ENCODE measurements at regions not wholly inside any gene's neighbourhood (a gene's known extent, or its start where the extent isn't known, plus 50 kb on each side); places are given as distances from the start of the nearest gene placed in this dataset.

DNA sequence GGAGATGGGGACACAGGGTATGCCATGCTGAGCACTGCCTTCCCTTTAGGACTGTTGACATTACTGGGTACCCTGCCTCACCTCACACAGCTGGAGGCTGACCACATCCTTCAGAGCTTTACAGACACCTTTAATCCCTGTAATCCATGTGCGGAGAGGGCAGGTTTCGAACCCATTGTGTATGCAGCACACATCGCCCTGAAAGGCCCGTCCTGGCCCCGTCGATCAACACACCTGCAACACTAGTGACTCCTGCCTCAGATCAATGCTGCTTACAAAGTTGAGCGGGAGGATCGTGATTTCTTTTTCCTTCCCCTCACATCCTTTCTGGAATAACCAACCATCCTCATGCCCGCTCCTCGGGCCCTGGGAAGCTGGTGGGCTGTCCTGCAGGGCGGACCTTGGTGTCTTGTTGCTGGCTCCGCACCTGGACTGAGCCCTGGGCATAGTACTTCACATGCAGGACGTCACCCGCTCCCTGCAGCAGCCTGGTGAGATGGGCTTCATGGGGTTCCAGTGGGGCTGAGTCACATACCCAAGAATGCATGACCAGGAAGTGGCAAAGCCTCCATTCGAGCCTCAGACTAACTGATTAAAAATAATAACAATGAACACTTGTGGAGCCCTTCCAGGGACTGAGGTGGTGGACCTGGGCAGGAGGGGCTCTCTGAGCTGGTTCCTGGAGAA, 403.6 kb downstream of the PTPRU start:
- DNase-seq, result no peak

DNA sequence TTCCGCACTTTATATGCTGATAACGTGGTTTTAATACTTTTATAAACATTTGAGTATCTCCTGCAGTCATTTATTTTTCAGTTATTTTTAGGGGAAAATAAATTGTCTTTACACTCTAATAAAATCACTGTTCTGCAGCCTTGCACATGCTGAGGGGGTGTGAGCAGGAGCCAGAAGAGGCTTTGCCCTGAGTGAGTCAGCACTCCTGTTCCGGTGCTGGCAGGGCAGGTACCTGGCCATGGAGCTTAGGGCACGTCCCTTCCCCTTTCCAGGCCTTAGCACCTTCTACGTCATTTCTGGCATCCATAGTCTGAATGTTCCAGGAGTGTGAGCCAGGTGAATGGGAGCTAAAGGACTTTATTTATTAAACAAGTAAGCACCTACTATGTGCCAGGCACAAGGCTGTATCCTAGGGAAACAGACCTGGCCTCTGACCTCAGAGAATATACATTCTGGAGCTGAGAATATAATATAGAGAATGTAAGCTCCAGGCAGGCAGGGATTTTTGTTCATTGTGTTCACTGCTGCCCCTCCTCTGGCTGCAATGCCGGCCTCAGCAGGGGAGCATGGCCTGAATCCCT, 402.9 kb downstream of the PTPRU start:
- peak in 1 of 2 experiments; percentile 19 for DNase-seq

DNA sequence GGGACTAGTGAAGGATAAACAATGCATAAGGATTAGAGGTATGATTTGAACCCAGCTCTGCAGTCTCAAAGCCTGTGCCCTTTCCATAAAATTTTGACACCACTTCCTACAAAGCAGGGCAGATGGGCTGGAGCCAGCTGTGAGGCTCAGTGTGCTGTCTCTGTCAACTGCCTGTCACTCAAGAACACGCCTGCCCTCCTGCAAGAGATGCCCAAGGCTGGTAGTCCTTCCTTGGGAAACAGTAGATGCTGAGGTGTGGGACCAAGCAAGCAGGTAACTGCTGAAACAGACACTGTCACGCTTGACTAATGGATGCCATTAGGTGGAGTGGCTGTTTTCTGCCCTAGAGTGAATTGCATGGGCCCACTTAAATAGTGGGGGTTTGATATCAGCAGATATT, 402.0 kb downstream of the PTPRU start:
- no peak for DNase-seq

DNA sequence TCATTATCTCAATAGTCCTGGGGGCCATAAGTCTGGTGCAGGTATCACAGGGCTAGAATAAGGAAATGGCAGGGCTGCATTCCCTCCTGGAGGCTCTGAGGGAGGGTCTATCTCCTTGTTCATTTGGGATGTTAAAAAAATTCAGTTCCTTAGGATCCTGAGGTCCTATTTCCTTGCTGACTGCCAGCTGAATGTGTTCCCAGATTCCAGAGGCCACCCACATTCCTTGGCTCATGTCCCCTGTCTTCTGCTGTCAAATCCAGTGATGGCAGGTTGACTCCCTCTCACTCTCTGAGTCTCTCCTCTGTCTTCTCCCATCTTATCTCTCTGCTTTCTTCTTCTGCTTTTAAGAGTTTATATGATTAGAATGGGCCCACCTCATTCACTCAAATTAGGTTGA, 400.6 kb downstream of the PTPRU start:
- DNase-seq, result no peak

DNA sequence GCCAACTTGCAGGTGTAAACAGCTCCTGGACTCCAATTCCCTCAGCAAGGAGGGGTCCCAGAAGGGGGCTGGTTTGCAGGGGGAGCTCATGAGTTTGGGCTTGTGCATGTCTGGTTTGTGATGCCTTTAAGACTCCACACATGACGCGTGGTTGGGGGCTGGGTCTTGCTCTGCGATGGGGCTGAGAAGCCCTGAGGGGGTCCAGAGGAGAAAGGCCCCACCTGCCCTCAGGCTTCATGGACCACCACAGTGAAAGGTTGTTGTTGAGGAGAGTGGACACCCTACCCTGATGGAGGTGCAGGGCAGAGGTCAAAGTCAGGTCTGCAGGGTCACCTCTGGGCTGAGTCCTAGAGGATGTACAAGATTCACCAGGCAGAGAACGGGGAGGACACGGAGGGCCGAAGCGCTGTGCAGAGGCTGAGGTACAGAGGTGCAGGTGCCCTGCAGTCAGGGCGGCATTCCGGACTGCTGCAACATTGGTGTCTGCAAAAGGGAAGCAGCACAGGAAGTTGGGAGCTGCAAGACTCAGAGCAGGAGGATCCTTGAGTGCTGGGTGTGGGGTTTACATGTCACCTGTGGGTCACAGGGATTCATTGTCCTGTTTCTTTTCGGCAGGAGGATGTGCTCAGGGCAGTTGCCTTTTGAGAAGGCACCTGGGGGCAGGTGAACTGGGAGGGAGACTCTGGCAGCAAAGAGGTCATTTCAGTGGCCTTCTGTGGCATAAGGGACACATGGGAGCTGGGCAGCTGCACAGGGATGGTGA, 399.4 kb downstream of the PTPRU start:
- DNase-seq, result no peak

DNA sequence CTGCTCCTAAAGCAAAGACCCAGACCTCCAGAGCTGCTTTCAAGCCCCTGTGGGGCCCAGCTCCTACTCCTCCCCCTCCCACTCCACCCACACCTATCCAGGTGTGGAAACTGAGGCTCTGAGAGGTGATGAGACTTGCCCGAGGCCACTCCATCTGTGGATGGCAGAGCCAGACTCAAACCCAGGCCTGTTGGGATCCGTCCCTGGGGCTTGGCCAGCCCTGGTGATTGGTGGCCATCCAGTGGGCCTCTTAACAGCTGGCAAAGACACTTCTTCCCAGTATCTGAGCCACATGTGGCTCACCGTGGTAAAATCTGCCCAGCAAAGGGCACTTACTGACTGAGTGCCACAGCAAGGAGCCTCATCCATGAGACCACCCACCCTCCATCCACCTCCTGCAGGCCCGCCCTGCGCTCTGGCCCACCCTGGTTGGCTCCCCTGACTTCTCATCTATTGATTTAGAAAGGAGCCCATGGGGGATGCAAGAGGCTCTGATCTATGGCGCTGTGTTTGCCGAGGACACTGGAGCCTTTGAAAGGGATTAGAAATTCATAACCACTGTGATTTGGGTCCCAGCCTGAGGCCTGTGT, 398.5 kb downstream of the PTPRU start:
- no peak for DNase-seq

DNA sequence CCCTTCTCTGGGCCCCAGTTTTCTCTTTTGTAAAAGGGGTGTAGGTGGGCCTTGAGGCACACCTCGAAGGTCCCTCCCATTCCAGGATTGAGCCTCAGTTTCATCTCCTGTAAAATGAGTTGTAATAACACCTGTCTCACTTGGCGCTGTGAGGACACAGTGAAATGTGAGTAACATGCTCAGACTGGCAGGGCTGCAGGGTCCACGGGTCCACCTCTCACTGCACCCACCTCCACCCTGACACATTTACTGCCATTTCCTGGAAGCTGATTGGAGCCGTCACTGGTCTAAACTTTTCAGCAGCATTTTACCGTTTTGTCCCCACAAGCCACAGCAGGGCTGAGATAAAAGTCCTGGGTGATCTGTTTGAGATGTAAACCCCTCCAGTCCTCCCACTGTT, 398.0 kb downstream of the PTPRU start:
- DNase-seq, result no peak

DNA sequence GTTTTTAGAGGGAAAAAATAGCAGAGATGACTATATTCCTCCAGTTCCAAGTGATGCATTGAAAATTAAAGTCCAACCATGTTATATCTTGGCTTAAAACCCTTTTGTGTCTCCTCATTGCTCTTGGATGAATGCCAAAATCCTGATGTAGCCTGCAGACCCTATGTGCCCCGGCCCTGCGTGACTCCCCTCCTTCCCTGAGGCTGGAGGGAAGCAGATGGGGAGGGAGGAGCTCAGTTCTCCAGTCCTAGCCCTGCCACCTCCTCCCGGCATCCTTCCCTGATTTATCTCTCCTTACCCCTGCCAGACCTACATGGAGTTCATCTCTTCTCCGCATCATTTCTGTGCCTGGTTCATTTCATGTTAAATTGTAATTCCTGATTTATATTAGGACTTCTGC, 397.4 kb downstream of the PTPRU start:
- peak; percentile 15 to 43 for DNase-seq

DNA sequence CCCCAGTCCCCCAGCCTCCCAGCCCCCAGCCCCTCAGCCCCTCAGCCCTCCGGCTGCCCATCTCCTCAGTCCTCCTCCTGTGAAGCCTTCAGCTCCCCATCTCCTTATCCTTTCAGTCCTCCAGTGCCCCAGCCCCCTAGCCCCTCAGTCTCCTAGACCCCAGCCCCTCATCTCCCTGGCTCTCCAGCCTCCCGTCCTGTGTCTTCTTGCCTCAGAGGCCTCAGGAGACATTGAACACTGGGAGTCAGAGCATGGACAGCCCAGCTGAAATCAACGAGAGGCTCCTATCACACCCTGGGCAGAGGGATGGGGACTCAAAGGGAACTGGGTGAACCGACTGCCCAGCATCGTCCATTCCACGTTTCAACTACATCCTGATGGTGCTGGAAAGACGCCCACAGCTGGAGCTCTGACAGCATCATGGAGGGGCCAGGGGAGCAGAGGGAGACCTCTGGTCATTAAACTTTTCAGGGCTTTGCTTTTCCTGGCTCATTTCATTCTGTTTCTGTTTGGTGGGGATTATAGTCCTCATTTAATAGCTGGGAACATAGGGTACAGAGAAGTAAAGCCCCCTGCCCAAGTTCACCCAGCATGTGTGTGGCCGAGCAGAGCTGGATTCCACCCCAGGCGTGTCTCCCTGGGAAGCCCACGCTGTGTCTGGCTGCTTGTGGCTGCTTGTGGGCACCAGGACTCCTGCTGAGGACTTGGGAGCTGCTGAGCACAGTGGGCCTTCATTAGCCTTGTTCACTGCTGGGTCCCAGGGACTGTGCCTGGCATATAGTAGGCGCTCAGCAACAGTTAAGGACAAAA, 396.7 kb downstream of the PTPRU start:
- DNase-seq, result no peak

DNA sequence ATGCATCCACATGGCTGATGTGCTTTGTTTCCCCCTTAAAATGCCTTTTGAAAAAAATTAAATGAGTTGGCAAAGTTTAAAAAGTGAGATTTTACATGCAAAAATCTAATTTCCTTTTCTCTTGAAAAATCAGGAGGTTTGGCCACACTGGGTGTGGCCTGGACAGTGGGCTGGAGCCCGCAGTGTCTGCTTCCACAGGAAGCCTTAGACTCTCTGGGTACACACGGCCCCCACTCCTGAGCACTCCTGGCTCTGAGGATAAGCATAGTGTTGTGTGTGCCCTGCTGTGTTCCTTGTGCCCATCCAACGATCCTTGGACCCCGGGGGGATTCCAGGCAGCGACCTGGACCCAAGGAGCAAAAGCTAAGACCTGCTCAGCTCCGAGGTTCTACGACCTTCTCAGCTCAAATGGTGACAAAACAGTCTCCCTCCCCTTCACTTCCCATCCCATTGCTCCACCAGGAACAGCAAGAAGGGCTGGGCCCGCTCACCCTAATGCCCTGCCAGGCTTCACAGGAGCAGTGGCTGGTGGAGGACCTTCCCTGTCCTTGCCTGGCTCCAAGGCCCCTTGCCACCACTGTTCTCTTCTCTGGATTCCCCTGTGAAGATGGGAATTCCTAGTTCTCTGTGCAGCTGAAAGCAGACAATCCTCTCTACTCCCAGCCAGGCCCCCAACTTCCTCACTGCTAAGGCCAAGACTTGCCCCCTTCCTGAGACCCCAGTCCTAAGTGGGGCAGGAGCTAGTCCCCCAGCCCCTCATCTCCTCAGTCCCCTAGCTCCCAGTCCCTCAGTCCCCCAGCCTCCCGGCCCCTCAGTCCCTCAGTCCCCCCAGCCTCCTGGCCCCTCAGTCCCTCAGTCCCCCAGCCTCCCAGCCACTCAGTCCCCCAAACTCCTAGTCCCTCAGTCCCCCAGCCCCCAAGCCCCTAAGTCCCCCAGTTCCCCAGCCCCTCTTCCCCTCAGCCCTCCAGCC, 395.8 kb downstream of the PTPRU start:
- no peak for DNase-seq

DNA sequence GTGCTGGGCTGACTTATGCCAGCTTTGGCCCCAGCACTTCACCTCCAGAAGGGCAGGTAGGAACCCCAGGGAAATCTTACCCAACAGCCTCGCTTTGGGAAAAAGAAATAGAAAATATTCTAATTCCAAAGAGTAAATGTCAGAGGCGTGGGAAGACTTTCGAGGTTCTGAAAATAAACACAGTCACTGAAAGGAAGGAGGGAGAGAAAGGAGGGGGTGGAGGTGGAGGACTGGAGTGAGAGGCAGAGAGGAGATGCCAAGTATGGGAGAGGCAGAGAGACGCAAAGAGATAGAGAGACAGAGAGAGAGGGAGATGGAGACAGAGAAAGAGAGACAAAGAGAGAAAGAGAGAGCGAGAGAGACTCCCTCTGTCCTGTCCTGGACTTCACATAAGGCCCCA, 395.0 kb downstream of the PTPRU start:
- no peak for DNase-seq

DNA sequence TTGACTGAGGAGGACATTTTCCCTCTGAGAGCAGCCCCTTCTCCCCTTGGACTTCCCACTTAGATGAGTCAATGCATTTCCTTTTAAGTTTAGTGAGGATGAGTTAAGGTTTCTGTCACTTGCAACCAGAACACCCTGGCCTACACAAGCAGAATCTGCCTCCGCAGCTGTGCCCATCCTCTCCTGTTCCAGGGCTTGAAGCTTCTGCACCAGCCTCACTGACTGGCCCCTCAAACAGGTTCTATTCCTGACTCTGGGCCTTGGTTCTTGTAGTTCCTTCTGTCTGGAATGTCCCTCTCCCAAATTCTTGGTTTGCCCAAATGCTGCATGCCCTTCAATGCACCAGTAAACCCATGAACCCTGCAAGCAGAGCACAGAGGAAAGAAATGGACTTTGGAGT, 394.4 kb downstream of the PTPRU start:
- DNase-seq, result no peak

DNA sequence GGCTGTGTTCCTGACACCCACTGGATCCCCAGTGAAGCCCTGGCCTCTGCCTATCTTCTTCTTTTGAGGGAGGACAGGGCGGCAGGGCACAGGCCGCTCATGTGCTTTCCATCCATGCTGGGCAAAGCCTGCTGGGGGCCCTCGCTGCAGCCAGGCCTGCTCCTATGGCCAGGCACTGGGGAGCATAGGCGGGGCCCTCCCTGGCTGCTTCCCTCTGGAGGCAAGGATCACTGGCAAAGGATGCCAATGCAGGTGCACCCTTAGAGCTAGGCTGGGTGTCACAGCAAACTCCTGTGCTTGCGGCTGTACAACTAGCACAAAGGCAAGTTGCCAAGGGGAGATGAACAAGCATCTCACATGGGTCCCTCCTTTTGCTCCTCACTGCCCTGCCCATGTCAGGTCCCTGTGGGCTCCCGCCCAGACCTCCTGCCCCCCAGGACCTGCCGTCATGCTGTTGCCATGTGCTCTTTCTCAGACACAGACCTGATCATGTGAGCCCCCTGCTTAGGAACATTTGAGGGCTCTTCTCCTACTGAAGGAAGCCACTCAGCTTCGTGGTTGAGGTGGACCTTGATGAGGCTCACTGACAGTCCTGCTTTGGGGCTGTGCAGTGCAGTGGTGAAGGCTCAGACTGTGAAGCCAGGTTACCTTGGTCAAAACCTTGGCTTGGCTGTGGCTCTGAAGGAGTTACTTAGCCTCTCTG, 393.6 kb downstream of the PTPRU start:
- no peak for DNase-seq

DNA sequence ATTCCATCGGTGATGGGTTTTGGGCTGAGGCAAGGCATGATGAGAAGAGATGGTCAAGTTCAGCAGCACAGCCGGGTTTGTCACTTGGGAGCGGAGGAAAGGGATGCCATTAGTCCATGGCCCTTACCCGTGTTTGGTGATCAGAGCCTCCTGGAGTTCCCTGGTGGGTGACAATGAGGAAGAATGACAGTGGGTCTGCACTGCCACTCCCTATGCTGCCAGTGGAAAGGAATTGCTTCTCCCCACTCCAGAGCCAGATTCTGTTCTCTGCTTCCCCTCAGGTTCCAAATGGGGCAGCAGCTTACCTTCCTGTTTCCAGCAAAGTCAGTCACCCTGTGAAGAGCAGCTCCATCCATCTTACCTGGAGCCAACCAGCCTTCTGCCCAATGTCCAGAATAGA, 393.1 kb downstream of the PTPRU start:
- no peak for DNase-seq

DNA sequence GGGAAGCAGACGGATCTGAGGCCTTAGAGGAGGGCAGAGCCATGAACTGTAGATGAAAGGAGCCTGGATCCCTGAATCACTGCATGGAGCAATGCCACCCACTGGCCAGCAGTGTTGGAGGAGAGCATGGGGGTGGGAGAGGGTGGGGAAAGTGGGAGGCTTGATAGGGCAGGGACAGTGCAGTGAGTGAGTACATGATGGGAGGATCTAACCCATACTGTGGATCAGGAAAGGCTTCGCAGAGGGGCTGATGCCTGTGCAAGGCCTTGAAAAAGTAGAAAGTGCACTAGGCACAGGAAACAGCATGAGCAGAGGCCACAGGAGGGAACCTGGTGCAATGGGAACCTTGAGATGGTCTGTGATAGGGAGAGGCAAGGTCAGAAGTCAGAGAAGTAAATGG, 391.9 kb downstream of the PTPRU start:
- DNase-seq, result no peak

DNA sequence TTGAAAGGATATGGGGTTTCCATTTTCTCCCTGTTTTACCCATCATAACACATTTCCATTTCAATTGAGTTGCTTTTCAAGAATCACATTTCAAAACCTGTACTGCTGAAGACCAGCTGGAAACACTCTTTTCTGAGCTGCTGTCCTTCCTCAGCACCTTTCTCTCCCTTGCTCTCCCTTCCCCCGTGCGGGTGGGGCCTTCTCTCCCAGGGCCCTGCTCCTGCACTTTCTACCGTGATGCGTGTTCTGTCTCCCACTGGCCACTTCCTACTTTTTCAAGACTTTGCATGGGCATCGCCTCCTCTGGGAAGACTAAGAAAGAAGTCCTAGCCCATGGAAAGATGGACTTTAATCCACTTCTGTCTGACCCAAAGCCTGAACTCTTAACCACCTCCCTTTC, 390.4 kb downstream of the PTPRU start:
- no peak for DNase-seq

DNA sequence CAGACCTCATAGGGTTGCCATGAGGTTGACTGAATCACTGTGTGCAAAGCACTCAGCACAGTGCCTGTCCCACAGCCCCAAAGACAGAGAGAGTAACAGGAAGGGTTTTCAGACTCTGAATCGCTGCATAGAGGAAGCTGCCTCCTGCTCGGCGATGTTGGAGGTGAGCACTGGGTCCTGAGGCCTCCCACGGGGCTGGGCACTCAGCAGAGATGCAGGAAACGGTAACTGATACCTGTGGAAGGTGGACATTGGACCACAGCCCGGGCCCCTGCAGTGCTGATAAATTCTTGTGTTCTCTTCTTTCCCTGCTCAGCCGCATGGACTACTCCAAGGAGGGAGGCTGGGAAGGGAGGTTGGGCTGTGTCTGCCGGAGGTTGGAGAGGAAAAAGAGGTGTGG, 389.7 kb downstream of the PTPRU start:
- DNase-seq, result no peak

DNA sequence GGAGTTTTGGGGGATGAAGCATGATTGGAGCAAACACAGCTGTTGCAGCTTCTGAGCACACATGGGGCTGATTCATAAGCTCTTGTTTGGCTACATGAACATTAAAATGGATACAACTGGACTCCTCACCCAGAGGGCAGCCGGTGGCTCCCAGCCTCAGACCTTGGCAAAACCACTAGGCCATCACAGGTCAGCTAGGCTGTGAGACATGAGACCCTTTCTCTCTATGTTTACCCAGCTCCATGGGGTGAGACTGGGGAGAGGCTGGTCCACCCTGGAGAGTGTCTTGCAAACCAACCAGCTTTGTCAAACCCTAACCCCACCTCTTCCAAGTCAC, 388.7 kb downstream of the PTPRU start:
- no peak for DNase-seq

DNA sequence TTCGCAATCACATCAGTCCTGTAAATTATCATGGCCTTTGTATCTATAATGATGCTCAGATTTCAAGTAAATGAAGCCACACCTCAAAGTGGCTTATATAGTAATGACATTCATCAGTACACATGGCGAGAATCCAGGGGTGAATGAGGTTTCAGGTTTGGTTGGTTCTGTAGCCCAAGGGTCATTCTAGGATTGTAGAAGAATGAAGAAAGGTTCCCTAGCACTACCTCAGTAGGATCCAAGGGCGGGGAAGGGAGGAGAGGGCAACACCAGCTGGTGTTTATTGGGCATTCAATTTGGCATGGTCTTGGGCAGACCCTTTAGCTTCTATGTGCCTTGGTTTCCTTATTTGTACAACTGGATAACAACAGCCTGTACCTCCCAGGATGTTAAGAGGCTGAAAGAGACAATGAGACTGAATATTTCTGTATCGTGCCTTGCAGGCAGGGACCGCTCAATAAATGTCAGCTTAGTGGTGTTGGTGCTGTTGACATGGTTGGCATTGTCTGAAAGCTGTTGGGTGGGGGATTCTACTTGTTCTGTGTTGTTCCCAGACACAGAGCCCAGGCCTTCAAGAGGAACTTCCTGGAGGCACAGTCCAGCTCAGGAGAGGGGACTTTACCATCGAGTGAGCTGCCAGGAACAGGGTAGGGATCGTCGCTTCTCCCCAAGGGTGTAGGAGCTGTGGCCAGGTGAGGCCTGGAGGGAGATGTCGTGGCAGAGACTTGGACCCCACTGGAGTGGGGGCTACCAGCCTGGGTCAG, 388.2 kb downstream of the PTPRU start:
- no peak for DNase-seq

DNA sequence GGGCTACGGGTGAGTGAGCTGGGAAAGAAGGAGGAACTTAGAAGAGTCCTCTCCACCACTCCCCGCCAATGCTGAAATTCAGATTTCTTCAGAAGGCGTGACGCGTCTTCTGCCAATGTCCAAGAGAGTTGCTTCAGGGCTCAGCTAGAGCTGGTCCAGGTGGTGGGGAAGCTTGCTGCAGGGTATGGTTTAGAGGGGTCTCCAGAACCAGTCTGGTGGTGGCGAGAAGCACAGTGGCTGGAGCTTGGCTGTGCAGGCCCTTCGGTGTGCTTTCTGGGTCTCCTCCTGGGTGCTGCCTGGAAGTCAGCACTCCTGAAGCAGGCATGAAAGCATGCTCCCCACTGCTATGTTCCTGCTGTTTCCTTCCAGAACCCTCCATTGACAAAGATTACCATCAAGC, 387.2 kb downstream of the PTPRU start:
- DNase-seq, result no peak
